K562 (cell line): ENCODE measurements at regions not wholly inside any gene's neighbourhood (a gene's known extent, or its start where the extent isn't known, plus 50 kb on each side); places are given as distances from the start of the nearest gene placed in this dataset.

Experiments used
- ATAC-seq: fragments of 200-7000 bp; cut with Tn5 transposase; 3 replicates; pipeline ENCODE4 v1.9.1; 2020; ENCODE audit warnings: moderate library complexity
- BruUV-seq: library from RNA; stranded (reverse); fragments of 400-500 nt; replicated peaks from 2 replicates; lab custom pipeline; 2021; lab: Mats Ljungman, UMichigan
- CTCF ChIA-PET: fragments of 300-600 bp; formaldehyde crosslinking; extraction: SDS; loops from one replicate; lab custom pipeline; 2021; ENCODE audit warnings: low intra/inter-chr PET ratio; lab: Yijun Ruan, JAX
- POLR2A ChIA-PET: fragments of 300-600, 350-650 bp; sonication (Branson Sonifier 250); formaldehyde crosslinking; extraction: SDS; loops from one replicate; lab custom pipeline; 2021; ENCODE audit warnings: antibody characterized with exemption, inconsistent platforms; lab: Yijun Ruan, JAX
- DNase-seq, 4 experiments: peaks; one replicate each; pipeline versions ENCODE4 v3.0.0 to v3.0.0-alpha.2; 2011 to 2018; ENCODE audit warnings: low spot score in 3 of 4, mixed read lengths in 3 of 4; ENCODE audit errors: extremely low read depth in 1 of 4
- FAIRE-seq: peaks from 2 replicates; lab custom pipeline; 2011; peaks lifted over from hg19 to GRCh38; lab: Jason Lieb, UNC
- H2AFZ ChIP-seq: 2 replicates; pipeline ENCODE4 v1.6.0; 2011; ENCODE audit warnings: low read depth, low read length, control low read depth, inconsistent platforms
- H3K27ac ChIP-seq: fragments of 200-600 bp; 3 replicates; pipeline ENCODE4 v1.8.0; 2011; ENCODE audit warnings: low read depth, mild to moderate bottlenecking, control low read depth, inconsistent platforms, low read length, moderate library complexity, mixed read lengths; ENCODE audit errors: extremely low read depth
- H3K27me3 ChIP-seq, 2 experiments: fragments of 300-600 bp in 1 of 2; 2 replicates in 1 of 2; 3 replicates in 1 of 2; pipeline versions ENCODE4 v1.6.0 to v1.8.0; 2011; ENCODE audit warnings: inconsistent platforms in 2 of 2, low read length in 2 of 2, mild to moderate bottlenecking in 1 of 2, mixed read lengths in 1 of 2, moderate library complexity in 1 of 2; ENCODE audit not compliant: control insufficient read depth in 2 of 2, insufficient read depth in 2 of 2
- H3K36me3 ChIP-seq: fragments of 300-600 bp; 3 replicates; pipeline ENCODE4 v1.8.0; 2011; ENCODE audit warnings: mild to moderate bottlenecking, low read length, inconsistent platforms; ENCODE audit not compliant: control insufficient read depth, insufficient read depth
- H3K4me1 ChIP-seq, 2 experiments: fragments of 200-600 bp in 1 of 2; replicated peaks in 1 of 2; 2 replicates in 1 of 2; 3 replicates in 1 of 2; pipeline versions ENCODE4 v1.5.1 to v1.8.0; 2011; ENCODE audit warnings: inconsistent platforms in 2 of 2, low read length in 2 of 2, mild to moderate bottlenecking in 1 of 2, mixed read lengths in 1 of 2, moderate library complexity in 1 of 2; ENCODE audit not compliant: control insufficient read depth in 2 of 2, insufficient read depth in 2 of 2
- H3K4me2 ChIP-seq: 2 replicates; pipeline ENCODE4 v1.6.1; 2011; ENCODE audit warnings: low read length, control low read depth, inconsistent platforms, mixed read lengths; ENCODE audit not compliant: insufficient read depth
- H3K4me3 ChIP-seq: fragments of 200-600 bp; sonication (generic), shearing (Covaris generic); 2 replicates; pipeline ENCODE4 v1.5.1; 2016; ENCODE audit warnings: control low read depth, inconsistent platforms
- H3K79me2 ChIP-seq: fragments of 200-600 bp; 3 replicates; pipeline ENCODE4 v1.8.0; 2011; ENCODE audit warnings: low read length, inconsistent platforms; ENCODE audit not compliant: control insufficient read depth, insufficient read depth
- H3K9ac ChIP-seq, 2 experiments: 2 replicates each; pipeline versions ENCODE4 v1.6.0 to v1.6.1; 2011; ENCODE audit warnings: low read depth in 2 of 2, low read length in 2 of 2, control low read depth in 1 of 2, inconsistent platforms in 1 of 2, mild to moderate bottlenecking in 1 of 2, mixed read lengths in 1 of 2; ENCODE audit not compliant: insufficient read depth in 1 of 2
- H3K9me1 ChIP-seq: one replicate; pipeline ENCODE4 v1.6.0; 2011; ENCODE audit warnings: inconsistent platforms, mild to moderate bottlenecking, low read length, moderate library complexity; ENCODE audit not compliant: control insufficient read depth, insufficient read depth
- H3K9me3 ChIP-seq: replicated peaks from 2 replicates; pipeline ENCODE4 v1.5.1; 2011; ENCODE audit warnings: low read depth, low read length, inconsistent platforms; ENCODE audit not compliant: control insufficient read depth, insufficient read depth
- H4K20me1 ChIP-seq: replicated peaks from 2 replicates; pipeline ENCODE4 v1.6.1; 2011; ENCODE audit warnings: low read length, inconsistent platforms, mixed read lengths; ENCODE audit not compliant: control insufficient read depth, insufficient read depth
- ASH1L ChIP-seq: fragments of 450-650 bp; IDR thresholded peaks from 2 replicates; pipeline ENCODE4 v1.6.1; 2018; ENCODE audit warnings: borderline replicate concordance, mild to moderate bottlenecking, low read depth; ENCODE audit not compliant: partially characterized antibody
- CGGBP1 ChIP-seq: fragments of 250-450 bp; sonication (Bioruptor Pico); IDR thresholded peaks from 2 replicates; pipeline ENCODE4 v1.9.0; 2021; ENCODE audit warnings: mild to moderate bottlenecking
- CHD4 ChIP-seq: fragments of 200-600 bp; sonication (generic); IDR thresholded peaks from 3 replicates; pipeline ENCODE4 v1.6.1; 2012; ENCODE audit warnings: low read depth, mild to moderate bottlenecking, mixed read lengths, low read length, inconsistent platforms; ENCODE audit not compliant: insufficient read depth, insufficient replicate concordance, poor library complexity, severe bottlenecking
- DACH1 ChIP-seq: fragments of 450-650 bp; IDR thresholded peaks from 2 replicates; pipeline ENCODE4 v1.6.1; 2018; ENCODE audit not compliant: partially characterized antibody
- DNMT1 ChIP-seq: fragments of 450-650 bp; IDR thresholded peaks from 2 replicates; pipeline ENCODE4 v1.6.1; 2016; ENCODE audit warnings: antibody characterized with exemption, mild to moderate bottlenecking
- E2F3 ChIP-seq: fragments of 250-450 bp; sonication (Bioruptor Pico); IDR thresholded peaks from 2 replicates; pipeline ENCODE4 v1.4.0; 2020; ENCODE audit warnings: mild to moderate bottlenecking
- KAT8 ChIP-seq: fragments of 450-650 bp; IDR thresholded peaks from 2 replicates; pipeline ENCODE4 v1.6.1; 2016; ENCODE audit warnings: low read depth, mild to moderate bottlenecking
- KDM2B ChIP-seq: fragments of 250-450 bp; sonication (Bioruptor Pico); IDR thresholded peaks from 2 replicates; pipeline ENCODE4 v1.8.0; 2021; ENCODE audit warnings: mild to moderate bottlenecking, moderate library complexity
- NFIC ChIP-seq: fragments of 450-650 bp; IDR thresholded peaks from 2 replicates; pipeline ENCODE4 v1.6.1; 2017; ENCODE audit warnings: mild to moderate bottlenecking, inconsistent platforms
- PHB ChIP-seq: fragments of 250-450 bp; sonication (Bioruptor Pico); IDR thresholded peaks from 2 replicates; pipeline ENCODE4 v1.5.0; 2021
- STAG1 ChIP-seq: sonication (generic); formaldehyde crosslinking; IDR thresholded peaks from 2 replicates; pipeline ENCODE4 v1.5.0; 2020; ENCODE audit warnings: missing genetic modification reagents, borderline replicate concordance
- TAL1 ChIP-seq: fragments of 450-650 bp; IDR thresholded peaks from 2 replicates; pipeline ENCODE4 v1.6.1; 2016; ENCODE audit warnings: mild to moderate bottlenecking
- U2AF1 ChIP-seq: fragments of 200-400 bp; formaldehyde crosslinking; optimal IDR thresholded peaks from 2 replicates; pipeline ENCODE3; 2017; ENCODE audit warnings: mild to moderate bottlenecking, low read depth, low read length, moderate library complexity
- ZFP30 ChIP-seq: fragments of 250-450 bp; sonication (Bioruptor Pico); IDR thresholded peaks from 2 replicates; pipeline ENCODE4 v1.8.0; 2022; ENCODE audit warnings: moderate library complexity, mild to moderate bottlenecking, inconsistent platforms, borderline replicate concordance
- ZNF274 ChIP-seq: IDR thresholded peaks from 2 replicates; pipeline ENCODE4 v1.6.1; 2011; ENCODE audit warnings: low read depth, mild to moderate bottlenecking, low read length, moderate library complexity, borderline replicate concordance
- ZNF316 ChIP-seq: fragments of 450-650 bp; IDR thresholded peaks from 2 replicates; pipeline ENCODE4 v1.6.1; 2016
- ZNF324 ChIP-seq: fragments of 250-450 bp; sonication (Bioruptor Pico); IDR thresholded peaks from 2 replicates; pipeline ENCODE4 v1.4.0; 2020; ENCODE audit warnings: mild to moderate bottlenecking
- ZSCAN29 ChIP-seq: fragments of 450-650 bp; IDR thresholded peaks from 2 replicates; pipeline ENCODE4 v1.6.1; 2017
- WGBS: fragments of 100-300 bp; shearing (Covaris generic); methylation state at CpG from one replicate; pipeline ENCODE4 v1.1.6; 2016; ENCODE audit warnings: low coverage, mixed read lengths; ENCODE audit not compliant: insufficient coverage; ENCODE audit errors: missing lambda C conversion rate; 5-methylcytosine and 5-hydroxymethylcytosine counted together
- in situ Hi-C: fragments of 300-500 bp; cut with MboI; formaldehyde crosslinking; loops from 4 replicates; pipeline ENCODE4 v1.15.0; 2018; ENCODE audit warnings: inconsistent platforms, mixed read lengths
- intact Hi-C: fragments of 100-400 bp; cut with micrococcal nuclease; formaldehyde crosslinking; loops from 2 replicates; pipeline ENCODE4 v1.14.2; 2022
- TF ChIP-seq, protein P1 (sequence below): sonication (generic); formaldehyde crosslinking; IDR thresholded peaks from 2 replicates; pipeline ENCODE4 v1.8.0; 2022; ENCODE audit warnings: mild to moderate bottlenecking, low read depth, missing genetic modification reagents
- TF ChIP-seq, protein P2 (sequence below): fragments of 450-650 bp; conservative IDR thresholded peaks from 2 replicates; pipeline ENCODE4 v1.6.1; 2016; ENCODE audit warnings: missing genetic modification characterization, low read depth, mild to moderate bottlenecking, control low read depth, missing compliant biosample characterization

GRCh38 chr17:72176951-72177660 lies 56.3 kb downstream of the SOX9 start:
- Histone ChIP-seq H3K4me3 (no peak overlapping the region), H4K20me1 (no peaks in the 10 kb centered on the region), H3K27me3 (no peaks in the 10 kb centered on the region), H3K4me1 (no peaks in the 10 kb centered on the region; a peak in 1 of 5 replicates), H3K36me3 (no peaks in the 10 kb centered on the region), H3K9me1 (no peaks in the 10 kb centered on the region), H3K79me2 (no peaks in the 10 kb centered on the region), H3K9me3 (no peaks in the 10 kb centered on the region), H3K4me2 (no peak overlapping the region), H3K27ac (no peak overlapping the region), H2AFZ (no peak overlapping the region)
- DNase-seq (no peak), ATAC-seq (no peak)
- in situ Hi-C loops: no loop called here
- intact Hi-C loops: no loop called here
- BruUV-seq: no TSS peak
- 0% methylated on average over 7 of the region's 8 CpGs for WGBS
- CTCF ChIA-PET: no interaction called here
- TF ChIP-seq, protein P1, sequence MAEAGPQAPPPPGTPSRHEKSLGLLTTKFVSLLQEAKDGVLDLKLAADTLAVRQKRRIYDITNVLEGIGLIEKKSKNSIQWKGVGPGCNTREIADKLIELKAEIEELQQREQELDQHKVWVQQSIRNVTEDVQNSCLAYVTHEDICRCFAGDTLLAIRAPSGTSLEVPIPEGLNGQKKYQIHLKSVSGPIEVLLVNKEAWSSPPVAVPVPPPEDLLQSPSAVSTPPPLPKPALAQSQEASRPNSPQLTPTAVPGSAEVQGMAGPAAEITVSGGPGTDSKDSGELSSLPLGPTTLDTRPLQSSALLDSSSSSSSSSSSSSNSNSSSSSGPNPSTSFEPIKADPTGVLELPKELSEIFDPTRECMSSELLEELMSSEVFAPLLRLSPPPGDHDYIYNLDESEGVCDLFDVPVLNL (CRISPR knock-in tag): no peak
- no peak for TF ChIP-seq DACH1
- no peak for TF ChIP-seq E2F3 (CRISPR knock-in tag)
- no peak for TF ChIP-seq ZNF274
- TF ChIP-seq TAL1: no peak
- TF ChIP-seq ASH1L: no peak
- no peak for TF ChIP-seq U2AF1
- TF ChIP-seq ZFP30 (CRISPR knock-in tag): no peak
- no peak for TF ChIP-seq STAG1 (CRISPR knock-in tag)
- TF ChIP-seq CGGBP1 (CRISPR knock-in tag): no peak
- TF ChIP-seq, protein P2, sequence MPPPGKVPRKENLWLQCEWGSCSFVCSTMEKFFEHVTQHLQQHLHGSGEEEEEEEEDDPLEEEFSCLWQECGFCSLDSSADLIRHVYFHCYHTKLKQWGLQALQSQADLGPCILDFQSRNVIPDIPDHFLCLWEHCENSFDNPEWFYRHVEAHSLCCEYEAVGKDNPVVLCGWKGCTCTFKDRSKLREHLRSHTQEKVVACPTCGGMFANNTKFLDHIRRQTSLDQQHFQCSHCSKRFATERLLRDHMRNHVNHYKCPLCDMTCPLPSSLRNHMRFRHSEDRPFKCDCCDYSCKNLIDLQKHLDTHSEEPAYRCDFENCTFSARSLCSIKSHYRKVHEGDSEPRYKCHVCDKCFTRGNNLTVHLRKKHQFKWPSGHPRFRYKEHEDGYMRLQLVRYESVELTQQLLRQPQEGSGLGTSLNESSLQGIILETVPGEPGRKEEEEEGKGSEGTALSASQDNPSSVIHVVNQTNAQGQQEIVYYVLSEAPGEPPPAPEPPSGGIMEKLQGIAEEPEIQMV: no peak
- TF ChIP-seq KAT8: no peak
- no peak for TF ChIP-seq PHB (CRISPR knock-in tag)
- no peak for TF ChIP-seq ZNF316
- TF ChIP-seq CHD4: no peak
- TF ChIP-seq KDM2B (CRISPR knock-in tag): no peak
- TF ChIP-seq DNMT1: no peak
- no peak for TF ChIP-seq NFIC
- no peak for TF ChIP-seq ZSCAN29
- no peak for TF ChIP-seq ZNF324
- TF ChIP-seq, all 486 proteins: peak for 0
- no peak for FAIRE-seq
- no peak overlapping the region for H3K9ac ChIP-seq
- POLR2A ChIA-PET: interaction anchor here (0.6 kb wide), 1 partner anchor 92 kb away, joined by 3 read pairs; no protein-coding TSS in a partner anchor
